HG03159 (cell line): ENCODE measurements at regions not wholly inside any gene's neighbourhood (a gene's known extent, or its start where the extent isn't known, plus 50 kb on each side); places are given as distances from the start of the nearest gene placed in this dataset.
"Not testable (repeated sequence)": the region's sequence is repeated elsewhere in the genome, so short reads cannot be mapped to it uniquely, and the experiment has no call there.

ENCODE experiments used
- ATAC-seq: cut with Tn5 transposase; IDR thresholded peaks from one replicate; pipeline ENCODE4 v1.9.1; 2021; ENCODE audit warnings: mild to moderate bottlenecking, moderate library complexity; ENCODE audit not compliant: unreplicated experiment

GRCh38 chr6:84635081-84635761 is 129.2 kb downstream of the TBX18 start:
- no peak for ATAC-seq

DNA sequence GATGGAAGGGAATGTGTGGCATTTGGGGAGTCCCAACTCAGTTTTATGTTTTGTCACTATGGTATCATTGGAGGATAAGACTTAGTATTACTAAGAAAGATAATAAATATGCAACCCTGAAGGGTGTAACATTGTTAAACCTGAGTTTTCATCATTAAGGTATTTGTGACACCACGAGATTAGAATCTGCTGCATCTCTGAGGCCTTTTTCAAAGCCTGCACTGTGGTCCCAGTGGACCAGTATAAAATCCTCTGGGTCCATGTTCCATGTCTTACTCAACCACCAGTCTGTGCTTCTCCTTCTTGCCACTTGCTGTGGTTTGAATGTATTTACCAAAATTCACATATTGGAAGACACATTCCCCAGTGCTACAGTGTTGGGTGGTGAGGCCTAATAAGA is 130.6 kb downstream of the TBX18 start:
- no peak for ATAC-seq

DNA sequence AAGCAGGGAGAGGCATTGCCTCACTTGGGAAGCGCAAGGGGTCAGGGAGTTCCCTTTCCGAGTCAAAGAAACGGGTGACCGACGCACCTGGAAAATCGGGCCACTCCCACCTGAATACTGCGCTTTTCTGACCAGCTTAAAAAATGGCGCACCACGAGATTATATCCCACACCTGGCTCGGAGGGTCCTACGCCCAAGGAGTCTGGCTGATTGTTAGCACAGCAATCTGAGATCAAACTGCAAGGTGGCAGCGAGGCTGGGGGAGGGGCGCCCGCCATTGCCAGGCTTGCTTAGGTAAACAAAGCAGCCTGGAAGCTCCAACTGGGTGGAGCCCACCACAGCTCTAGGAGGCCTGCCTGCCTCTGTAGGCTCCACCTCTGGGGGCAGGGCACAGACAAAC is 137.9 kb downstream of the TBX18 start:
- ATAC-seq = not testable (repeated sequence)

DNA sequence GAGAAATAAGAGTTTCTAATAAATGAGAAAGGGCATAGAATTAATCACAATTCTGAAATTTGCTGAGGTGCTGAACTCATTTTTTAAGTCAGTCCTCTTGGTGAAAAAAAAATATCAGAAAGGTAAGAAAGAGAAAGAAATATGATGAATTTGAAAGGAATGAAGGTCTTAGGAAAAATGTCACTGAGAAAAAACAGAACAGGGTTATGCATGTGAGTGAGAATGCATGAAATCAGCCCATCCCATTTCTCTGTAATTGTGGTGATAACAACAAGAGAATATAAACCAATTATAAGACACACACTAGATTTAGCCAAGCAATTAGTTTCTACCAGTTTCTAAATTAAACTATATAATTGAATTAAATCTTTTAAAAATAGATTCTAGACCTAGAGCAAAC is 138.9 kb downstream of the TBX18 start:
- ATAC-seq = no peak

DNA sequence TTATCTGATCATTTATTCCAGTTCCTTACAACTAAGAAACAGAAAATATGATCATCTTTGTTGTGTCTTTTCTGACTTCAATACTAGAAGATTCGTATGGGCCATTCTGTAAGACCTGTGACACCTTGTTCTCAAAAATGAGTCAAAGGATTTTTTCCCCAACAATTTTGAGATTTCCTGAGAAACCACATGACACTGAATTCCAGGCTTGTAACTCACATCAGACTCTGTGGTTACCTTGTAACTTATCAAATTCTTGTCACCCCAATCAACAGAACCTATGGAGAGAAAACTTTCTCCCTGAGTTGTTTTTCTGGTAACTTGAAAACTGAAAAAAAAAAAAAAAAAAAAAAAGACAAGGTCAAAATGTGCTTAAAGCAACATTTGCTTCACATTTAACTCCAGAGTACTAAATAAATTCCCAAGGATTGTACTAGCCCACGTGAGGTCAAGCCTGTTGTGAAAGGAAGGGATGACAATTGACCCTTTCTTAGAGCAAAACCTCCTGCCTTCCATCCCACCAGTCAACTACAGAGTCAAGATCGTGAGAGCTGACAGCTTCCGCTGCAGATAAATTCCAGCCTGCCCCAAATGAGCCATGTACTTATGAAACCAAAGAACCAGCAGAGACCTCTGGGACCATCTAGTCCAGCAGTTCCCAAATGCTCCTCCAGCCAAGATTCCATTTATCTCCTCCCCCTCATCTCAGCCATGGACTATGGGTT is 140.3 kb downstream of the TBX18 start:
- no peak for ATAC-seq

DNA sequence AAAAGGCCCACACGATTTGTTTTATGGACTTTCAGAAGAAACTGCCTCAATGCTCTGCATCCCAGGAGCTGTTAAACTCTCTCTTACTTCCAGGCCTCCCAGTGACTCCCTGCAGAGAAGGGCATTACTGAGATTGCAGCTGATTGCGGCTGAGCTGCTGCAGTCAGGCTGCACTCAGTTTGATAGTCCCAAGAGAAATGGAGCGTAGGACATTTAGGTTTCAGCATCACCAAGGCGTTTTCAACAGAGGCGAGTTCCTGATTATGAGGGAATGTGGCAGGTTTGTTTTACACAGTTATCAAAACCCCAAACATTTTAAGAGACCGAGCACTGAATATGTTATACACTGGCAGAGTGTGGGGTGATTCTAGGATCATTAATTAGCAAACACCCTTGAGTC is 145.6 kb downstream of the TBX18 start:
- ATAC-seq = no peak

DNA sequence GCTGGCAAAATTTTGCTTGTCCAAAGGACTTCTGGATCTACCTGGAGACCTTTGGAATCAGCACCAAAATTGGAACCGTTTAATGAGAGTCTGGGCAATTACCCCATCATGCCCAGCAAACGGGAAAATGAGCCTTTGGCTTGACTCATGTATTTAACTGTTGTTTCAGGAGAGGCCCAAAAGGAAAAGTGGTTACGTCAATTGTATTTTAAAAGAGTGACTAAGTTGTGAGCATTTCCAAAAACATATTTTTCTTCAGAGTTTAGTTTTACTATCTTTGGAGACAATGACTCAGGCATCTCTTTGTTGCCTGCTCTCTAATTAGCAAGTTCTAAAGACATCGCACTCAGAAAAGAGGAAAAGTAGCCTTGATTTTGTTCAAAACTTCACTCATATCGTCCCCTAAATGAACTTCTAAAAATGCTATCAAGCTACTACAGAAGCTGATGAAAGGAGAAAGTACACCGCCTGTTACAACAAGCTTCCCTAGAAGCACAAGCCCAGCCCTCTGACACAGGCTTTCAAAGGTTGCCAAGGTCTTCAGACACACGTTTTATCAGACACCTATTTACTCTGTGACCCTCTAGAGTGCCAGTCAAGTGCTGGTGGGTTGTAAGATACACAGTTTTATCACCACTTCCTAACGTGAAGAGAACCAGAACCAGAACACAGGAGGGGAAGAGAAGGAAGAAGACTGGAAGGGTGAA is 146.2 kb downstream of the TBX18 start:
- ATAC-seq = no peak

- no peak for ATAC-seq
Observed at GRCh38 chr6:84615987-84616386, 148.4 kb downstream of the TBX18 start.

- ATAC-seq = no peak
Observed at GRCh38 chr6:84615113-84615850, 149.1 kb downstream of the TBX18 start.

DNA sequence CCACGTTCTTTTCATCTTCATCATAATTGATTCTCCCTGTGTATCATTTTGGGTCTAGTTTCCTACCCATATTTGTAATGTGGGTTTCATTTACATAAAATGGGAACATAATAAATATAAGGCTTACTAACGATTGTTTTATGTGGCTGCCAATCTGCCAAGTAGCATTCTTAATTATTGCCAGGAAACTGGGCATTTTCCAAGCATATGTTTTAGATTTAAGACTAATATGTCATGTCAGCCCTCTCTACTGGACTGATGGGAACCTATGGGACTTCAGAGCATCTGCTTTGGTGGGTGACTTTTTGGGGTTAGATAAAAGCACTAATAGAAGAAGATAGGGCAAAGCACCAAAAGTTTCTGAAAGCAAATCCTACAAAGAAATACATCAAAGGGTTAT is 157.5 kb downstream of the TBX18 start:
- ATAC-seq = no peak

DNA sequence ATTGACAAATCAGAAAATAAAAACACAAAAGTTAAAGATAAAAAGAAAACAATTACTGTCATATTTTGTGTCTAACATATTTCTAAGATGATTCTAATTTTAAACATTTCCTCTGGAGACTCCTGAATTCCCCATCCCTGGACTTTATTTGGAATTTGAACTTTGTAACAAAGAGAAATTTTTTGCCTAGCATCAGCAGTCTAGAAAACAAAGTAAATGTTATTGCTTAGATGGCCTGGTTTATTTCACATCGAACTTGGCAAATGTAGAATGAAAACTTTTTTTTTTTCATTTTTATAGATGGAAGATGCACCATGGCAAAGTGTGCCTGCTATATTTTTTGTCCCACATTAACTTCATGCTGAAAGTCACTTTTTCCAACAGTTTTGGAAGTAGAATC is 159.1 kb downstream of the TBX18 start:
- no peak for ATAC-seq

DNA sequence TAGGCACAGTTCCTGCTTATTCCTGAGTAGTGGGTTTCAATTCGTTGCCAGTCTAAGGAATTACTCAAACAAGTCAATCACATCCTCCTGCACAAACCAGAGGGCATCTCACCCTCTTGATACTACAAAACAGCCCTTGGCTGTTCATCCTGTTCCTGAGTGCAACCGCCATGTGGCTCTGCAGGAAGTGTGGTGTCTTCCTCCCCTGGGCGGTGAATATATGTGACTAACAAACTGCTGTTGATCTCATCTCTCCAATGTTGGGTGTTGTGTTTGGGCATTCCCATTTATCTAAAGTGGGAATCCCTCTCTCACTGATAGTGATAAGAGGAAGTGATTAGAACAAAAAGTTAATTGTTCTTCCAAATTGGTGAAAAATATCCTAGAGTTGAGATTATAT is 163.0 kb downstream of the TBX18 start:
- no peak for ATAC-seq

DNA sequence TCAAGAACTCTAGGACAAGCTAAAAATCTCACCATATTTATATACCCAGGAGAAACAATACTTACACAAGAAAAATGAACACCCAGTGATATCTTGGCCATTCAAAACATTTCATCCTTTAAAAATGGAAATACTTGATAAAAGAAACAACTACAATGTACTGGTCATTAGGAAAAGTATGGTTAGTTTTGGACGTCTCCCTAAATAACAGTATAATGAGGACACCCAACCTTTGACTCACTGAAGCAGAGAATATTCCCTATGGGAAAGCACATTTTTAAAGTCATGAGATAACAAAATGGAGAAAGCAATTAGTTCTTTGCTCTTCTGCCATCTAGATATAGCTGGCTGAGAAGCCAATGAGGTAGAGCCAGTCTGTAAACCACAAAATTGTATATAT is 164.4 kb downstream of the TBX18 start:
- ATAC-seq = no peak

DNA sequence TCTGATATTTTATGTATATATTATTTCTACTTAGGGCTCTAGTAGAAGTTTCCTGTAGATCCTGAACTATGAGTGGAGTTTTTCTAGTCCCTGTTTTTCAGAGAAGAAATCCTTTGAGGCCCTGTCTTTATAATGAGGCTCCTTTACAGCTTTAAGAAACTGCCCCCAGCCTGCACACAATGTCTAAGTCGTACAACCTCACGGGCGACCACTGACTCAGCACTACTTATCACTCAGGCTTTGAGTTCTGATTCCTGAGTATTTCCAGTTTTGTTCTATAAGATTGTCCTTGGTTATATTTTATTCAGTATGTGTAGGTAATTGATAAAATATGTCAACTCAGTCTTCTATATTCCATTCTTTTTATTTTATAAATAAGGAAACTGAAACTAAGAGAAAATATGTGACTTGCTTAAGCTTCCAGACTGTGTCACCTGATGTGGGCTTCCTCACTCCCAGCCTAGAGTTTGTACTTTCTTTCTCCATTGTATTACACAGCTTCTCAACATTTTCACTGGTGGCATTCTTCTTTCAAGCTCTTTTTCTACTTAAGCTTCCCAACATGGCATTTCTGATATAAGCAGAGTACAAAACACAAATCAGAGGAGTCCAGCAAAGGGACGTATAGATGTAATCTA is 167.0 kb downstream of the TBX18 start:
- no peak for ATAC-seq

DNA sequence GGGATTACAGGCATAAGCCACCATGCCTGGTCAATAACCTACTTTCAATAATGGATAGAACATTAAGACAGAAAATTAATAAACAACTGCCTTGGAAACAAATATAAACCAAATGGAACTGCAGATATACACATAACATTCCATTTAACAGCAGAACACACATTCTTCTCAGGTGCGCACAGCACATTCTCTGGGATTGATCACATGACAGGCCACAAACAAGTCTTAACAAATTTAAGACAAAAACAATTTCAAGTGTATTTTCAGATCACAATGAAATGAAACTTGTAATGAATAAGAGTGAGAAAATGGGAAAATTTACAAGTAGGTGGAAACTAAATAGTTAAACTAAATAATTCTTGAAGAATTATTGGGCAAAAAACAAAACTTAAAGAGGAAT is 167.9 kb downstream of the TBX18 start:
- no peak for ATAC-seq

DNA sequence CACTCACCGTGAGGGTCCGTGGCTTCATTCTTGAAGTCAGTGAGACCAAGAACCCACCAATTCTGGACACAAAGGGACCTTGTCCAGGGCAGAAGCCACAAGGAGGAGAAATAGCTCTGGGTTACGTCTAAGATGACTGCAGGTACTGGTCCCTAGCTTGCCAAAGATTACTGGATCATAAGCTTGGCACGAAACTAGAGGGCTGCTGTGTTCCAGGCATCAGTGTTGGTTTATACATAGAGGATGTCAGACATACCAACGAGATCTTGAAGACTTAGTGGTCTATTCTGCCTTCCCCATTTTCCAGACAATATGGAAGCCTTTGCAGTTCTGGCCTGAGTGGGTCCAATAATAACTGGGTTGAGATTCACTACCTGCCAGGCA is 175.7 kb downstream of the TBX18 start:
- ATAC-seq = no peak

GRCh38 chr6:84587994-84588696 is 176.3 kb downstream of the TBX18 start:
- not testable (repeated sequence) for ATAC-seq

DNA sequence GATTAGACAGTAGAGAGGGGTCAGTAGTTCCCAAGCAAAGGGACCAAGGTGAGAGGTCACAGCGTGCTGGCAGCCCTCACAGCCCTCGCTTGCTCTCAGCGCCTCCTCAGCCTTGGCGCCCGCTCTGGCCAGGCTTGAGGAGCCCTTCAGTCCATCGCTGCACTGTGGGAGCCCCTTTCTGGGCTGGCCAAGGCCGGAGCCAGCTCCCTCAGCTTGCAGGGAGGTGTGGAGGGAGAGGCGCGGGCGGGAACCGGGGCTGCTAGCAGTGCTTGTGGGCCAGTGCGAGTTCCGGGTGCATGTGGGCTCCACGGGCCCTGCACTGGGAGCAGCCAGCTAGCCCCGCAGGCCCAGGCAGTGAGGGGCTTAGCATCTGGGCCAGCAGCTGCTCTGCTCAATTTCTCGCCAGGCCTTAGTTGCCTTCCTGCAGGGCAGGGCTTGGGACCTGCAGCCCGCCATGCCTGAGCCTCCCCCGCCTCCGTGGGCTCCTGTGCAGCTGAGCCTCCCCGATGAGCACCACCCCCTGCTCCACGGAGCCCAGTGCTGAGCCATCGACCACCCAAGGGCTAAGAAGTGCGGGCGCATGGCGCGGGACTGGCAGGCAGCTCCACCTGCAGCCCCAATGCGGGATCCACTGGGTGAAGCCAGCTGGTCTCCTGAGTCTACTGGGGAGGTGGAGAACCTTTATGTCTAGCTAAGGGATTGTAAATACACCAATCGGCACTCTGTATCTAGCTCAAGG is 177.0 kb downstream of the TBX18 start:
- not testable (repeated sequence) for ATAC-seq

GRCh38 chr6:84583784-84584183 is 180.6 kb downstream of the TBX18 start:
- no peak for ATAC-seq

- no peak for ATAC-seq
Observed at GRCh38 chr6:84582997-84583396, 181.4 kb downstream of the TBX18 start.
